ENCODE measurements at regions not wholly inside any gene's neighbourhood (a gene's known extent, or its start where the extent isn't known, plus 50 kb on each side); places are given as distances from the start of the nearest gene placed in this dataset.

DNA sequence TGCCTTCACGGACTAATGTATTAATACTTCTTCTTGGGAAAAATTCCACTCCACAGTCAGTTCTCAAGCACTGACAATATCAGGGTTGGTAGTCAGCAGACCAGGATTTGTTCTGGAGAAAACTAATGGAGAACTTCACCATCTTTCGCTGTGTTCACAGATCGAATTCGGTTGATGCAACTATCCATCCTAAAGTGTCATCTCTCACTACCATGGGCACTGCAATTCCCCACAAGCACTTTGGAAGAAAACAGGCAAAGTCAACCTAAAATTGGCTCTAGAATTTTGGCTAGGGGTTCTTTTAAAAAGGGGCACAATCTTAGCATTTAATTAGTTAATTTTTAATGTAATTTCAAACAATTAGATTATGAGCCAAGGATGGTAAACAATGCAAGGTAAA lies 164.4 kb downstream of the HGF start:
- no peak for DNase-seq

DNA sequence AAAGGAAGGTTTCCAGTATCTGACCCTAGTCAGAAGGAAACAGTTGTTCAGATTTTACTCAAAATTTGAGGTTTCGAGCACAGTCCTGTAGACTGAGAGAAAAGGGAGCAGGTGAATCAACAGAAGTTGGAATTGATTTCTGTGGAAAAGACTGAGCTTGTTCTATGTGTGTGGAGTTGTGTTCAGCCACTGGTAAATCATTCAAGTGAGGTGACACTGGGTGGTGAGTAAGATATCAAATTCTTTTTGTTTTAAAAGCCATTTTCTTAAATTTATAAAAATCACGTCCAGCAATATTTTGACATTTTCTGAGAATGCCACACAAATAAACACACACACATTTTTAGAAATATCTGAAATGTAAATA lies 165.1 kb downstream of the HGF start:
- no peak for DNase-seq

DNA sequence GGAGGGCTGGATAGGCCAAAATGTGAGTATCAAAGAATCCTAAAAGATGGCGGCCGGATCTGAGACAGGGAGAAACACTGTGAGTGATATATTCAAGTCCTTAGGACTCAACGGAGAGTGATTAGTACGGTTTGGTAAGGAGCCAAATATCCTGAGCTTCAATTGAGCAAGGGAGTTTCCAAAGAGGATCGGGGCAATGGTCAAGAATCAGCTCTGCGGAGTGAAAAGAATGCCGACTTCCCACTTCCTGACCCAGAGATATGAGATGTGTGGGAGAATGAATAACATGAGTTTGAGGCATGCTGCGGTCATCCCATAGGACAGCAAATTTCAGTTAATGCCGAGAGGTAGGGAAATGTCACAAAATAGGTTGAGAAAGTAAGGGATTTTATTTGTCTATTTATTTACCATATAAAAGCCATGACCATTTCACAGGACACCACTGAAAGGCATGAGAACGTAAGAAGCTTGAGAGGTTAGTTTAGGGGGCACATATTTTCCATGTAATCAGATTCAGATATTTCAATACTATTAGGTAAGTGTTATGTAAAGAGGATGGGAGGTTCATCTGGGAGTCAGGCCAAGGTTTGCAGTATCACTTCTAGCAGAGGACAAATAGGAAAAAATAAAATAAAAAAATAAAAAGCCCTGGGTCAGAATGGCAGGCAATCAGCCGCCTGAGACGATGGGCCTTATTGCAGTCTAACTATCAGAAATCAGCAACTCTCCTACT lies 165.6 kb downstream of the HGF start:
- DNase-seq, result no peak

DNA sequence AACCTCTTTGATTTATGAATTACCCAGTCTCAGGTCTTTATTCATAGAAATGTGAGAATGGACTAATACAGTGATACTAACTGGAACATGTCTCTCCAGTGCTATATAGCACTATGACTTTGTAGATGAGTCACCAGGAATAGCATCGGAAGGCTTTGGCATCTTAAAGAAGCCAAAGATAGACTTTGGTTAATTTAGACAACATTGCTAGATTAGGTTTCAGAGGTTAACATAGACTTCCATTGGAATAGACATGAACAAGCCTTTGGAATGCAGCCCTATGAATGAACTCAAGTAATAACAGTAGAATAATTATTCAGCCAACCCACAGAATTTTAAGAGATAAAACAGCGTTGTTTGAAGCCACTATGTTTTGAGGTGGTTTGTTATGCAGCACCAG lies 169.2 kb downstream of the HGF start:
- no peak for DNase-seq

DNA sequence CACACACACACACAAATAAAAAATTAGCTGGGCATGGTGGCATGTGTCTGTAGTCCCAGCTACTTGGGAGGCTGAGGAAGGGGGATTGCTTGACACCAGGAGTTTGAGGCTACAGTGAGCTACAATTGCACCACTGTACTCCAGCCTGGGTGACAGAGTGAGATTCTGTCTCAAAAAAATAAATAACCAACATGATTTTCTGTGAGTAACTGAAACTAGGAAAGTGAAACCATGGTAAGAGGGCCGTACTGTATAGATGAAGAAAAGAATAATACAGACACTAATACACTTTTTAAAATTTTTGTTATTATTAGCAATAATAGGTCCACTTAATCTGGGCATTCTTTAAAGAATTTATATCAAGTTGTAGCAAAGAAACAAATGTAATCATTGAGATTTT lies 170.9 kb downstream of the HGF start:
- no peak for DNase-seq

DNA sequence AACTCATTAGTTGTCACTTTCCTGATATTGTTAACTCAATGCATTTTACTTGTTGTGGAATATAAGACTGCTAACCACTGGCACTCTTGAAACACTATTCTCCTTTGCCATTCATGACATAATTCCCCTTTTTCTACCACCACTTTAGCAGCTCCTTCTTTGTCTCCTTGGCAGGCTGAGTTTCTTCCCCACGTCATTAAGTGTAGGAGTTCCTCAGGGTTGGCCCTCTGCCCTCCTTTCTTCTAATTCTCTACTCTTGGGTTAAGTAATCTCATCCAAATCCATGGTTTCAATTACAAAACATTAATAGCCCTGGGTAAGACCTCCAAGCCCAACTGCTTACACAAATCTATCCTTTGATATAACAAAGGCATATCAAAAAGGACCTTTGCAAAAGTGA lies 175.1 kb downstream of the HGF start:
- no peak for DNase-seq

DNA sequence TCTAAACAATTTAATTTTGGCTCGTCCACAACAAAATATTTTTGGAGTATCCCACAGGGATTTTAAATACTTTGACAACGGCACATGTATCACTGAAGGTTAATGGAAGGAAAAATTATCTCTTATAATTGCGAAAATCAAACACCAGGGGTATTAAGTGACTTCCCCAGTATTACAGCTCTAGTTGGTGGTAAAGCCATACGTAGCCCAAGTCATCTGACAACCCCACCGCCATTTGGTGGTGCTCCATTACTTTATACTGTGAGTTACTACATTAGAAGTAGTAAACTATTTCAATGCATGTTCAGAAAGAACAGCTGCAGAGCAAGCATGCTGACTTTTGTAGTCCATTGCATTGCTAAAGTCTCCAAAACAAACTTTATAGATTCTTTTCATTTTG lies 179.7 kb downstream of the HGF start:
- DNase-seq, result no peak

DNA sequence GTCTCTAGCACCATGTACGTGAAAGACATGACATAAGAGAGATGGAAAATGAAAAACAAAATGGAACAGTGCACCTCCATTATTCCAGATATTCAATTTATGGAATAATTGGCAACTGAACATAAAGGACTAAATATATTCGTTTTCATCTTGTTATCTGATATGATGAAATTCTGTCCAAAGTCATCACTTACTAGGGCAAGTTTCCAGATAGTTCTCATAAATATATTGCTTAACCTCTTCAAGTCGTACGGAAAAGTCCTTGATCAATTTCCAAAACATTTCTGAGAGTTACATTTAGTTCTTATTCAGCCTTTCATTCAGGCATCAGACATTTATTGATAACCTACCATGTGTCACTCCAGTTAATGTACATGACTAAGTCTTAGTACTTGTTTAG lies 185.2 kb downstream of the HGF start:
- DNase-seq, result no peak

DNA sequence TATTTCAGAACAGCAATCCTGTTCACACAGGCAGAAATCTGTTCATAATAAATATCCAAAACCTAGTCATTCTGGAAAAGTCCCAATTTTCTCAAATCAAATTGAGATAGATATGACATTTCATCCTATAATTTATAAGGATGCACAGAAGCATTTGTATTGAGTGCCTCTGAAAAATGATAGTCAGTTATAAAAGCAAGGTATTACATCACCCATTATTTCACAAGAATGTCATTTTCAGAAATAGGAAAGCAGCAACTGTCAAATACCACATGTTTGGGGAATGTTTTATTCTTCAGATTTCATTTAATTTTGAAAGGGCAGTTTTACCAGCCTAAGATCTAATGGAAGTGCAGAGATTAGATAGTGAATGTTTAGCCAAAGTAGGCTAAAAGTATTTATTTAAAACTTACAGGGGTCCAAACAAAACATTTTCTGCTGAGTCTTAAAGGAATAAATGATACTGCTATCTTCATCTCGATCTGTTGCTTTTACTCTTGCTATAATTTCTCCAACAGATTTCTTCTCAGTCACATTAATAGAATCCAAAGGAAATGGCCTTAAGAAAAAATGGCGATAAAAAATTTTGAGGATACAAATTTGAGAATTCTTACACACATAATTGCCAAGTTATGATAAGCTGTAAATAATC lies 185.8 kb downstream of the HGF start:
- no peak for DNase-seq

DNA sequence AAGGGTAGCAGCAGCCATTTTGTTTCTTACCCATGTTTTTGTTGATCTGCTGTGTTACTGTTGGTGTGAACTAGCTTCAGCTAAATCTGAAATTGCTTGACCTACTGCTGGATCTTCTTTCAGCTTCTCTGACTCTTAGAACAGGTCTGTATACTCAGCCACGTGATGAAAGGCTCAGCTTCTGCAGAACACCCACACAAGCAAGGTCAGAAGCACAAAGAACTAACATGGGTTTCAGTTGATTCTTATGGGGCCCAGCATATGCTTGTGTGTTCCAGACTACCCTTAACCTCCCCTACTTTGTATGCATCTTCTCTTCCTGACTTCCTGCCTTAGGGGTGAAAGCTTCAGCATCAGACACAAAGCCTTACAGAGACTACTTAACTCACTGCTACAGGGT lies 186.8 kb downstream of the HGF start:
- no peak for DNase-seq

DNA sequence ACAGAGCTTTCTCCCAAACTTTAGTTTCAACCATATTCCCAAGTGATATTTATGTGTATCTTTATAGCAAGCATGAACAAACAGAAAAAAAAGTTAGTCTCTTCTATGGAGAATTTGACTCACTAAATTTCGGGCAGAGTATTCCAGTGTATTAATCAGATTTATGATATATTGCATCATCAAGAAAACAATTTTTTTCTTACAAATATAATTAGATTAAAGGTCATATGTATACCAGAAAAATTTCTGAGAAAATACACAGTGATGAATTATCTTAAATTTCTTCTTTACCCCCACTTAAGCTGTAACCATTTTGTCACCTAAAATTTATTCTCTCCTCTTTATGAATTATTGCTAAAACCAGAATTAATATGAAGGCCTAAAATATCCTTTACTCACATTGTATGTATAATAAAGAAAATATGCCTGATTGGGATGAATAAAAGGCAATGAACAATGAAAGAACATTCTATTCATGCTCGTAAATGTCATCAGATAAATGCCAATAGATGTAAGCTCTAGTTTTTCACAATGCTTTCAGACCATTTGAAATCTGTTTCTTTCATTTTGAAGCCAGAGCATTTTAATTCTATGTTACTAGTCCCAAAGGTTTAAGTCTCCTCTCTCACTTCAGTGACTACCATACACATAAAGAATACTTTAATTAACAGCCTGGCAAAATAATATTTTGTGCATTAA lies 192.1 kb downstream of the HGF start:
- DNase-seq, result no peak

DNA sequence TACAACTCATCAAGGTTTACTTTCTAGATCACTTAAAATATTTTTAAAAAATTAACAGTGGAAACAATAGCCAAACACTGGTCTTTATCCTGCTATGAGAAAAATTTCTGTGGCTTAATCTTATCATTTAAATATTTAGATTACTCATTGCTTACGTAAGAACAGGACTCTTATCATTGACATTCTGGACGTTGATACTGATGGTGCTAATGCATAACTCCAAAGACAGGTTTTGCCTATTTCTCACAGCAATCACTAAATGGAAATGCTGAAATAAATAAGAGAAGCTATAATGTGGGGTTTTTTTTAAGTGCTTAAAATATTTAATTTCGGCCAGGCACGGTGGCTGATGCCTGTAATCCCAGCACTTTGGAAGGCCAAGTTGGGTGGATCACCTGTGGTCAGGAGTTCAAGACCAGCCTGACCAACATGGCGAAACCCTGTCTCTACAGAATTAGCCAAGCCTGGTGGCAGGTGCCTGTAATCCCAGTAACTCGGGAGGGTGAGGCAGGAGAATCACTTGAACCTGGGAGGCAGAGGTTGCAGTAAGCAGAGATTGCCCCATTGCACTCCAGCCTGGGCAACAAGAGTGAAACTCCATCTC lies 195.0 kb downstream of the HGF start:
- no peak for DNase-seq

DNA sequence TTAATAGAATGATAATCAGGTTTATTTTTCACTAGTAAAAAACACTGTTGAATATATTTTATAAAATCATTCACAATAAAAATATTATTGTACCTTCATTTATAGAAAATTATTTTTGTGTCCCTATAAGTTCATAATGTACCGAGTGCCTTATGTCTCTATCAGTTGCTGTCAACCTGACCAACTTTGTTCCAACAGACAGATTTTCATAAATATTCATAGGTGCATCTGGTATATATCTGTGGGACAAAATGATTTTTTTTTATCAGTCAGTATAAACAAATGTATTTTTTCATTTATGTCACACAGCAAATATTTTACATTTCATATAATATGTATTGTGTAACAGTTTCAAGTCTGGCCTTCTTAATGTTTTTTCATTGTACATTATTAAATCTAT lies 195.9 kb downstream of the HGF start:
- DNase-seq, result no peak

DNA sequence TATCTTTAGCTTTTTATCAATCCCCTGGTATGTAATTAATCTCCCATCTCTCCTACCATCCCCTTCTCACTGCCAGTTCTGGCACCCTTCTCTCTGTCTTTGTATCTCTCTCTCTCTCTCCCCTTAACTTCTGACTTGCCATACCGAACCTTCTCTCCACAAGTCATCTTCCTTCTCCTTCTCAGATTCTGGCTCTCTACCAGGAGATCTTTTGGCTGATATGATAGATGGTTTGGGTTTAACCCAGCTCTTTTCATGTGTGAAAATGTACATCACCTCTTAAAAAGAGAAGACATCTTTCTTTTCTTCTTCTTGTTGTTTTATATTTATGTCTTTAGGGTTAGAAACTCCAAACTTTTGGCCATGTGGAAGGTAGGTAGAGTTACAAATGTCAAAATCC lies 196.7 kb downstream of the HGF start:
- DNase-seq, result no peak

DNA sequence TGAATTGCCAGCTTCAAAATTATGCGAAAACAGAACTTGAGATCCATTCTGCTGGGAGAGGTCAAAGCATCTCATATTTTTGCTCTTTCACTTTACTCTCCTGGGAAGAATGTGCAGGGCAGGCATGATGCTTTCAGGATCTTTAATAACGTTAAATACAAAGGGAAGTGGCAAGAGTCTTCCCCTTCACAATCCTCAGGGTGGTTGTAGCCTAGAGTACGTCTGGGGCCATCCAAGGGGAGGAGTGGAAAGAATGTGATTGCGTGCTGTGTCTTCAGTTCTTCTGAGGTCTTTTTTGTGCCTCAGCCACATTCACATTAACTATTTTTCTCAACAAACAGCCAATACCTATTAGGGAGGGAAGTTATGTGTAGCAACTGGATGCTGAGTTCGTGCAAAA lies 207.3 kb downstream of the HGF start:
- DNase-seq, result no peak

DNA sequence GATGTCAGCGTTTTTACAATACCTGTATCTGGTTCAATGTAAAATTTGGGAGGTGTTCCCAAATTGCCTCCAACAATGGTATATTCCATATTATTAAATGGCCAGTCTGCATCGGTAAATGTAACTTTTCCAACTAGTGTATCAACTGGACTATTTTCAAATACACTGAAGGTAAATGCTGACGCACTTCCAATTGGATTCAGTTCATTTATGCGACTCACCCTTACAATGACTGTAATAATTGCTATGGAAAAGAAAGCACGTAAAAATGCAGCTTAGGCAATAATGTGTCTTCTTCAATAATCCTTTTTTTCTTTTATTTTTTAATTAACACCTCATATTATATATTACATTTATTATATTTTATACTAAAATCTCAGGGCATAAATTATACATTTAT lies 209.1 kb downstream of the HGF start:
- no peak for DNase-seq

DNA sequence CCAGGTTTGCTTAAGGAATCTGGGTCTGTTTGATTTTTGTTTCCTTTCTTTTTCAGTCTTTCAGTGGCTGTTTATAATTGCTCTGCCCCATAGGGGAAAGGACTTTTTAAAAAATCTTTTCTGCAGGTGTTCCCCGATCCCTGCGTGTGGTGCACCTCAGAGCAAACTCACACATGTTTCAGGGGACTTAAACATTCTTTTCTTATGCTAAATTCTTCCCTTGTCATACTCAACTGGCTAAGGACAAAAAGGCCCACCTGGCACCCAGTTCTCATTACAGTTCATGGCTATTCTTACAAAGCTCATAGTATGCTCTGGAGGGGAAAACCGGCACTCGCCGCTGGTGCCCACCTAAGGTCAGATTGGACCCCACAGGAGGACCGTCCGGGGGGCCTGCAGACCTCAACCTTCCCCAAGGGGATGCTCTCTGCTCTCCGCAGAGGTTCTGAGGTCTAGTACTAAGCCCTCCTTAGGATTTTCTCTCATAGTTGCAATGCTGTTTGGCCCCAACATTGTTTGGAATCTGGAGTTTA lies 220.3 kb downstream of the HGF start:
- no peak for DNase-seq

DNA sequence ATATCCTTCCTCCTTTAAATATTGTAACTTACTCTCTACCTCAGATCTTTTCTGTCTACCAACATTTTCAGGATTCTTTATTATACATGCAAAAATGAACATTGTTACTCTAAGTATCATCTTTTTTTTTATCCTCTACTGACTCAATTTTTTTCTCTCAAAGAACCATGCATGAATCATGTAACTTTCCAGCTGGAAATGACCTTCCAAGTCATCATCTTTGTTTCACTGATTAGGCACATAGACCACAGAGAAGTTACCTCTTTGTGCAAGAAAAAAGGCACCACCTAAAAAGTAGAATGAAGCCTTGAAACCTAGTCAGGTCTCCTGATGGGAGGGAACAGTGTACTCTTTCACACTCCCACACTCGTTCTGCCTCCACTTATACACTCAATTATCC lies 234.9 kb downstream of the HGF start:
- DNase-seq, result no peak

DNA sequence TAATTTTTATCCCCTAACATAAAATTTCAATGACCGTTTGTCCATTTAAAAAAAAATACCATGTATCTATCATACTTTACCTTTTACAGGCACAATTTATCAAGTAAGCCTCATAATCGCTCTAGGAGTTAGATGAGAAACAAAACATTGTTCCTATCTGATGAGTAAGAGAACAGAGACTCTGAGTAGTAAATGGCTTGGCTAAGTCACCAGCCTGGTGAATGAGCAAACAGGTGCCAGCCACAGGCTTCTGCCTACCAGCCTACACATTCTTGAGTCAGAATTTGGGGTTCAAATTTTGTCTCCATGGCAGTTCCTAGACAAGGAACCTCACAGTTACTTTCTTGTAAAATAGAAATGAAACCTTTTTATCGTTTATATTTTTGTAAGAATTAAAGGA lies 235.4 kb downstream of the HGF start:
- no peak for DNase-seq

DNA sequence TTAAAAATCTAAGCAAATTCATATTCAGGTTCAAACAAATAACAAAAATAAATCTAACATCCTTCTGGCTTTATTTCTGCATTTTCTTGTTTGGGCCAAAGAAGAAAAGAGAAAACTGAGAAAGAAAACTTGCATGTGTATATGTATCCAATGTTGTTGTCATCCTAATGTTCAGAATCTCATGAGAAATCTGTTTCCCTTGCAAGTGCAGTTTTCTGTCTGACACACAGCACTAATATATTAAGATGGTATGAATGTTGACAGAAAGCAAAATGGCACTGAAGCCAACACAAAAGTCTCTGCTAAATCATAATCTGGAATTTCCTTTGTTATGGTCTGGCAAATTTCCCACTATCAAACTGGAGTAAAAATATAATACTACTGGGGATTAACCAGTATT lies 235.9 kb downstream of the HGF start:
- no peak for DNase-seq

DNA sequence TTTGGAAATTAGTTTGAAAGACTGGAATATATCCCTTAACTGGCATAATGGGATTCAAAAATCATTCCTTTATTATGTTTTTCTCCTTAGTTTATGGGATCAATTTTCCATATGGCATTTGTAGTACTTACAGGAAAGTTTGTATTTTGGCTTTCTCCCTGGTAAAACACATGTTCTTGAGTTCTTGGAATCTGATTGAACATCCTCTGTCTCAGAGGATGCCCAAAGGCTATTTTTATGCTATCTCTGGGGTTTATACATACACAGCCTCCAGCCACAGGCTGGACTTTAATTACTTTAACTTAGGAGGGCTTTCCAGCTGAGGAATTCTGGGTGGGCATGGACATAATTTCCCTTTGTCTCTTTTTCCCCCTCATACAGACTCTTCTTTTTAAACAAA lies 236.4 kb downstream of the HGF start:
- no peak for DNase-seq

DNA sequence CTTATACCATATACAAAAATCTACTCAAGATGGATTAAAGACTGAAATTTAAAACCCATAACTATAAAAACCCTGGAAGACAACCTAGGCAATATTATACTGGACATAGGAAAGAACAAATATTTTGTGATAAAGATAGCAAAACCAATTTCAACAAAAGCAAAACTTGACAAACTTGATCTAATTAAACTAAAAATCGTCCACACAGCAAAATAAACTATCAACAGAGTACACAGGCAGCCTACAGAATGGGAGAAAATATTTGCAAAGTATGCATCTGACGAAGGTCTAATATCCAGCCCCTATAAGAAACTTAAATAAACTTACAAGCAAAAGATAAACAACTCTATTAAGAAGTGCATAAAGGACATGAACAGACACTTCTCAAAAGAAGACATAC lies 240.1 kb downstream of the HGF start:
- no peak for DNase-seq

DNA sequence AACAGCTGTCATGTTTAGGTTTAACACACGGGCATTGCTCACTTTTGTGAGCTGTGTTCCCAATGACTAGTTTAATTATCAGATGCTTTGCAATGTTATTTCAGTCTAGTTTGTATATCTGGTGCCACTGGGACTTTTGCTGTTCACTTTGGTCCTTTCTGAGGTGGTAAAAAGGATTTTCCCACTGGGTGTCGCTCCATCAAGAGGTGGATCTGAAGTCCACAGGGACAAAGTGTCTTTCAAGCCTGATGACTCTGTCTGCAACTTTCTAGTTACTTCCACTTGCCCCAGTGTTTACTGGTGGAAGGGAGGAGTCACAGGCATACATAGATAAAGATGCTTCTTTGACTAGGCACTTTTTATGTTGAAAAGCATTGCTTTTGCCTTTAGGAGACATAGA lies 242.2 kb downstream of the HGF start:
- no peak for DNase-seq

DNA sequence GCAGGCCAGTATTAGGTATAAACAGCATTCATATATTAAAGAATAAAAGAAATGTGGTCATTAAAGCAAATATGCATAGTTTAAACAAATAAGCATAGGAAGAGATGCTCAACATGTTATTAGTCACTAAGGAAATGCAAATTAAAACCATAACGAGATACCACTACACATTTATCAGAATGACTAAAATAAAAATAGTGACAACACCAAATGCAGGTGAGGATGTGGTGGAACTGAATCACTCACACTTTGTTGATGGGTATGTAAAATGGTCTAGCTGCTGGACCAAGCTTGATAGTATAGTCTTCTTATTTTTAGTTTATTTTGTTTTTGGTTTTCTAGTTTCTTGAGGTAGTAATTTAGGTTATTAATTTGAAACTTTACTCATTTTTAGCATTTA lies 242.9 kb downstream of the HGF start:
- DNase-seq, result no peak

Measured in hippocampal formation (tissue), 2 donors.